Spleen (tissue), 11 donors: ENCODE measurements at regions not wholly inside any gene's neighbourhood (a gene's known extent, or its start where the extent isn't known, plus 50 kb on each side); places are given as distances from the start of the nearest gene placed in this dataset.

ENCODE experiments used
- DNase-seq: peaks from one replicate; pipeline ENCODE4 v3.0.0-alpha.2; 2020
- H3K27ac ChIP-seq, 8 donors: fragments of 200-600 bp; sonication (generic) in 7 of 8; 1 replicate in 4 of 8; 2 replicates in 4 of 8; pipeline versions ENCODE4 v1.5.0 to v1.8.0; 2016 to 2021; ENCODE audit warnings: inconsistent platforms in 4 of 8, mild to moderate bottlenecking in 4 of 8, moderate library complexity in 1 of 8
- H3K27me3 ChIP-seq, 7 donors: fragments of 200-600 bp; sonication (generic) in 6 of 7; replicated peaks in 1 of 7; 1 replicate in 4 of 7; 2 replicates in 3 of 7; pipeline versions ENCODE4 v1.5.0 to v1.8.0; 2016 to 2021; ENCODE audit warnings: inconsistent platforms in 3 of 7, mild to moderate bottlenecking in 1 of 7
- H3K36me3 ChIP-seq, 6 donors: fragments of 200-600 bp; sonication (generic) in 5 of 6; 1 replicate in 4 of 6; 2 replicates in 2 of 6; pipeline versions ENCODE4 v1.5.0 to v1.8.0; 2016 to 2021; ENCODE audit warnings: inconsistent platforms in 2 of 6
- H3K4me1 ChIP-seq, 6 donors: fragments of 200-600 bp; sonication (generic) in 5 of 6; 1 replicate in 3 of 6; 2 replicates in 3 of 6; pipeline versions ENCODE4 v1.5.0 to v1.8.0; 2016 to 2021; ENCODE audit warnings: inconsistent platforms in 3 of 6
- H3K4me3 ChIP-seq, 8 donors: fragments of 200-600 bp; sonication (generic) in 7 of 8; 1 replicate in 4 of 8; 2 replicates in 4 of 8; pipeline versions ENCODE4 v1.5.0 to v1.8.0; 2016 to 2021; ENCODE audit warnings: inconsistent platforms in 4 of 8, mild to moderate bottlenecking in 4 of 8, moderate library complexity in 2 of 8
- H3K9me3 ChIP-seq, 8 donors: fragments of 200-600 bp; sonication (generic) in 7 of 8; 1 replicate in 4 of 8; 2 replicates in 4 of 8; pipeline versions ENCODE4 v1.5.0 to v1.8.0; 2016 to 2021; ENCODE audit warnings: inconsistent platforms in 4 of 8
- CTCF ChIP-seq, 11 experiments: fragments of 200-600 bp in 7 of 11; fragments of 450-650 bp in 4 of 11; sonication (generic) in 4 of 11; IDR thresholded peaks in 8 of 11; conservative IDR thresholded peaks in 3 of 11; 1 replicate in 7 of 11; 2 replicates in 4 of 11; pipeline versions ENCODE4 v1.4.0 to v1.8.0; 2016 to 2021; ENCODE audit warnings: antibody characterized with exemption in 11 of 11, inconsistent platforms in 4 of 11, mild to moderate bottlenecking in 1 of 11
- POLR2A ChIP-seq, 3 donors: fragments of 450-650 bp; IDR thresholded peaks; one replicate each; pipeline ENCODE4 v1.5.1; 2017; ENCODE audit warnings: antibody characterized with exemption in 3 of 3, mild to moderate bottlenecking in 1 of 3
- POLR2AphosphoS5 ChIP-seq, 3 donors: sonication (generic); formaldehyde crosslinking; IDR thresholded peaks; one replicate each; pipeline ENCODE4 v1.5.1; 2017; ENCODE audit warnings: antibody characterized with exemption in 3 of 3
- WGBS, 5 donors: extraction: QIAGEN DNeasy Blood & Tissue Kit in 3 of 5; methylation state at CpG; one replicate each; pipeline versions ENCODE4 v1.1.5 to v1.1.7; 2013 to 2018; 5-methylcytosine and 5-hydroxymethylcytosine counted together
- intact Hi-C: fragments of 100-400 bp; cut with DNase I; formaldehyde crosslinking; loops from one replicate; pipeline ENCODE4 v1.15.0; 2023; ENCODE audit warnings: low total_unique reads
- donor health status: healthy with polysubstance abuse.
- donor health status: DM: no; HTN: no; CAD: no; lungs with moderate emphysema.
- donor health status: DM: no; HTN: no; CAD: no.
- donor health status: Bipolar disorder and iron deficiency.
- donor health status: healthy.
- donor health status: DM: no; HTN: no; CAD: no.
- donor health status: DM: yes; HTN: yes; CAD: no.

GRCh38 chr11:23944923-23945322 is 551.9 kb upstream of the LUZP2 start:
- no peak overlapping the region for H3K27ac ChIP-seq
- H3K4me3 ChIP-seq, result no peak overlapping the region
- no peaks in the 10 kb centered on the region for H3K27me3 ChIP-seq
- TF ChIP-seq CTCF (IDR thresholded peaks at IDR 0.05 in 8 of 11, conservative IDR thresholded peaks at IDR 0.05 in 3 of 11) (no peak), POLR2AphosphoS5 (IDR thresholded peaks at IDR 0.05) (no peak), POLR2A (IDR thresholded peaks at IDR 0.05) (no peak)
- no peak for DNase-seq
- H3K36me3 ChIP-seq, result no peaks in the 10 kb centered on the region
- intact Hi-C loops, result no loop called here
- WGBS, 5 donors, result 58 to 75% (median 69%) methylated on average over 2 of the region's 2 CpGs
- H3K9me3 ChIP-seq, result peaks cover 0 to 12% (median 0%) of the 10 kb centered on the region in 8 donors
- no peaks in the 10 kb centered on the region for H3K4me1 ChIP-seq

GRCh38 chr11:23947883-23948282 is 549.0 kb upstream of the LUZP2 start:
- peaks cover 0 to 2% (median 0%) of the 10 kb centered on the region in 8 donors for H3K9me3 ChIP-seq
- no peak for DNase-seq
- H3K27ac ChIP-seq, result no peak overlapping the region
- no peaks in the 10 kb centered on the region for H3K36me3 ChIP-seq
- H3K4me3 ChIP-seq, result no peak overlapping the region
- TF ChIP-seq POLR2A (IDR thresholded peaks at IDR 0.05), result no peak
- TF ChIP-seq CTCF (IDR thresholded peaks at IDR 0.05 in 8 of 11, conservative IDR thresholded peaks at IDR 0.05 in 3 of 11), result no peak
- TF ChIP-seq POLR2AphosphoS5 (IDR thresholded peaks at IDR 0.05), result no peak
- intact Hi-C loops, result no loop called here
- no peaks in the 10 kb centered on the region for H3K27me3 ChIP-seq
- H3K4me1 ChIP-seq, result no peaks in the 10 kb centered on the region

- Histone ChIP-seq H3K4me1 (no peaks in the 10 kb centered on the region), H3K4me3 (no peak overlapping the region), H3K27me3 (no peaks in the 10 kb centered on the region), H3K27ac (no peak overlapping the region), H3K9me3 (peaks cover 0 to 3% (median 0%) of the 10 kb centered on the region in 8 donors), H3K36me3 (no peaks in the 10 kb centered on the region)
- no peak for DNase-seq
- TF ChIP-seq POLR2AphosphoS5 (IDR thresholded peaks at IDR 0.05), result no peak
- no peak for TF ChIP-seq POLR2A (IDR thresholded peaks at IDR 0.05)
- no peak for TF ChIP-seq CTCF (IDR thresholded peaks at IDR 0.05 in 8 of 11, conservative IDR thresholded peaks at IDR 0.05 in 3 of 11)
- WGBS, 5 donors, result 73 to 85% (median 75%) methylated on average over 2 of the region's 2 CpGs
- intact Hi-C loops, result no loop called here
Observed at GRCh38 chr11:23948851-23949250, 548.0 kb upstream of the LUZP2 start.

- H3K4me1 ChIP-seq, result no peaks in the 10 kb centered on the region
- no peak overlapping the region for H3K4me3 ChIP-seq
- H3K9me3 ChIP-seq, result peaks cover 0 to 3% (median 0%) of the 10 kb centered on the region in 8 donors
- TF ChIP-seq POLR2AphosphoS5 (IDR thresholded peaks at IDR 0.05) (no peak), CTCF (IDR thresholded peaks at IDR 0.05 in 8 of 11, conservative IDR thresholded peaks at IDR 0.05 in 3 of 11) (no peak), POLR2A (IDR thresholded peaks at IDR 0.05) (no peak)
- intact Hi-C loops, result no loop called here
- no peaks in the 10 kb centered on the region for H3K36me3 ChIP-seq
- 84 to 92% (median 87%) methylated on average over 2 of the region's 2 CpGs for WGBS, 5 donors
- H3K27me3 ChIP-seq, result no peaks in the 10 kb centered on the region
- no peak overlapping the region for H3K27ac ChIP-seq
- no peak for DNase-seq
Observed at GRCh38 chr11:23953951-23954710, 542.7 kb upstream of the LUZP2 start.
